ENCODE measurements at regions not wholly inside any gene's neighbourhood (a gene's known extent, or its start where the extent isn't known, plus 50 kb on each side); places are given as distances from the start of the nearest gene placed in this dataset.

- TF ChIP-seq, protein P1, sequence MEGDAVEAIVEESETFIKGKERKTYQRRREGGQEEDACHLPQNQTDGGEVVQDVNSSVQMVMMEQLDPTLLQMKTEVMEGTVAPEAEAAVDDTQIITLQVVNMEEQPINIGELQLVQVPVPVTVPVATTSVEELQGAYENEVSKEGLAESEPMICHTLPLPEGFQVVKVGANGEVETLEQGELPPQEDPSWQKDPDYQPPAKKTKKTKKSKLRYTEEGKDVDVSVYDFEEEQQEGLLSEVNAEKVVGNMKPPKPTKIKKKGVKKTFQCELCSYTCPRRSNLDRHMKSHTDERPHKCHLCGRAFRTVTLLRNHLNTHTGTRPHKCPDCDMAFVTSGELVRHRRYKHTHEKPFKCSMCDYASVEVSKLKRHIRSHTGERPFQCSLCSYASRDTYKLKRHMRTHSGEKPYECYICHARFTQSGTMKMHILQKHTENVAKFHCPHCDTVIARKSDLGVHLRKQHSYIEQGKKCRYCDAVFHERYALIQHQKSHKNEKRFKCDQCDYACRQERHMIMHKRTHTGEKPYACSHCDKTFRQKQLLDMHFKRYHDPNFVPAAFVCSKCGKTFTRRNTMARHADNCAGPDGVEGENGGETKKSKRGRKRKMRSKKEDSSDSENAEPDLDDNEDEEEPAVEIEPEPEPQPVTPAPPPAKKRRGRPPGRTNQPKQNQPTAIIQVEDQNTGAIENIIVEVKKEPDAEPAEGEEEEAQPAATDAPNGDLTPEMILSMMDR (IDR thresholded peaks at IDR 0.05): no peak
- TF ChIP-seq POLR2A (IDR thresholded peaks at IDR 0.05; ENCODE audit: low read depth): no peak
- no peak for TF ChIP-seq EP300 (IDR thresholded peaks at IDR 0.05)
Observed at GRCh38 chr15:69802432-69802831, 295.3 kb downstream of the TLE3 start.

All from esophagus muscularis mucosa (tissue), 4 donors.